ENCODE measurements at regions not wholly inside any gene's neighbourhood (a gene's known extent, or its start where the extent isn't known, plus 50 kb on each side); places are given as distances from the start of the nearest gene placed in this dataset.

GRCh38 chr9:87125819-87126218 is 178.5 kb upstream of the GAS1 start:
- Histone ChIP-seq H4K20me1 (replicated peaks; ENCODE audit: control insufficient read depth, extremely low read depth, insufficient read depth, low read length) (no peaks in the 10 kb centered on the region), H2AFZ (ENCODE audit: low read depth, low read length) (no peak overlapping the region), H3K27me3 (ENCODE audit: control insufficient read depth in 2 of 2, insufficient read depth in 2 of 2, low read length in 2 of 2) (no peaks in the 10 kb centered on the region), H3K4me3 (replicated peaks in 1 of 3; ENCODE audit: insufficient read depth in 1 of 3, low read depth in 1 of 3, low read length in 3 of 3) (no peak overlapping the region), H3K27ac (ENCODE audit: insufficient read depth, low read depth, low read length) (no peak overlapping the region), H3K4me1 (ENCODE audit: control insufficient read depth, extremely low read depth, insufficient read depth, low read length) (no peaks in the 10 kb centered on the region), H3K9me1 (replicated peaks; ENCODE audit: control insufficient read depth, extremely low read depth, insufficient read depth, low read length) (no peaks in the 10 kb centered on the region), H3K36me3 (ENCODE audit: control insufficient read depth in 2 of 2, extremely low read depth in 1 of 2, insufficient read depth in 2 of 2, low read length in 2 of 2) (no peaks in the 10 kb centered on the region), H3K79me2 (ENCODE audit: control insufficient read depth, insufficient read depth, low read length) (no peaks in the 10 kb centered on the region), H3K9me3 (replicated peaks; ENCODE audit: control insufficient read depth, insufficient read depth, low read length) (no peaks in the 10 kb centered on the region), H3K9ac (replicated peaks; ENCODE audit: extremely low read depth, insufficient read depth, low read length) (no peak overlapping the region), H3K4me2 (ENCODE audit: insufficient read depth, low read length) (no peak overlapping the region)
- dilution Hi-C loops (cut with MboI; ENCODE audit: extremely low pct_ligation_motif_present, low sequenced_read_pairs), result no loop called here
- DNase-seq (ENCODE audit: low read depth, low spot score), result no peak
- FAIRE-seq, result no peak
- TF ChIP-seq EZH2 (IDR thresholded peaks at IDR 0.05; ENCODE audit: borderline replicate concordance, low read depth, low read length, severe bottlenecking) (no peak), POLR2A (IDR thresholded peaks at IDR 0.05; ENCODE audit: low read depth, low read length) (no peak), MAX (IDR thresholded peaks at IDR 0.05; ENCODE audit: insufficient read depth, insufficient read length) (no peak), JUN (IDR thresholded peaks at IDR 0.05; ENCODE audit: borderline replicate concordance, insufficient read depth, insufficient read length, low read depth) (no peak), FOS (IDR thresholded peaks at IDR 0.05; ENCODE audit: borderline replicate concordance, insufficient read depth, low read length) (no peak), POLR2AphosphoS5 (IDR thresholded peaks at IDR 0.05; ENCODE audit: insufficient read depth, low read depth, low read length) (no peak), CTCF (IDR thresholded peaks at IDR 0.05; ENCODE audit: extremely low read depth in 1 of 2, insufficient read depth in 1 of 2, low read depth in 1 of 2, low read length in 2 of 2) (no peak), MYC (IDR thresholded peaks at IDR 0.05; ENCODE audit: low read depth, low read length) (no peak), GATA2 (IDR thresholded peaks at IDR 0.05; ENCODE audit: insufficient read depth, insufficient read length, low read depth, low read length) (no peak)
- intact Hi-C loops (cut with micrococcal nuclease), result no loop called here
- CTCF ChIA-PET, result interaction anchor here (0.7 kb wide), 1 partner anchor 436 kb away, joined by 4 read pairs; no protein-coding TSS in a partner anchor
- no TSS peak for BruUV-seq (replicated peaks)
- POLR2A ChIA-PET, result no interaction called here

All from endothelial cell of umbilical vein (primary cell).